DND-41 (cell line): ENCODE measurements at regions not wholly inside any gene's neighbourhood (a gene's known extent, or its start where the extent isn't known, plus 50 kb on each side); places are given as distances from the start of the nearest gene placed in this dataset.

Experiments used
- ATAC-seq: fragments of 200-7000 bp; cut with Tn5 transposase; 3 replicates; pipeline ENCODE4 v1.9.1; 2021; ENCODE audit warnings: low read depth; ENCODE audit not compliant: insufficient read depth
- DNase-seq: peaks from one replicate; pipeline ENCODE4 v3.0.0-alpha.2; 2020
- H2AFZ ChIP-seq: 2 replicates; pipeline ENCODE4 v1.6.0; 2012; ENCODE audit warnings: low read depth, low read length
- H3K27ac ChIP-seq: 2 replicates; pipeline ENCODE4 v1.5.1; 2012; ENCODE audit warnings: low read length, inconsistent platforms
- H3K27me3 ChIP-seq: fragments of 200-600 bp; sonication (generic); 2 replicates; pipeline ENCODE4 v1.6.0; 2012; ENCODE audit warnings: low read length, mild to moderate bottlenecking, inconsistent platforms; ENCODE audit not compliant: insufficient read depth, poor library complexity
- H3K36me3 ChIP-seq: 2 replicates; pipeline ENCODE4 v1.5.1; 2012; ENCODE audit warnings: low read length, inconsistent platforms; ENCODE audit not compliant: insufficient read depth
- H3K4me1 ChIP-seq: 2 replicates; pipeline ENCODE4 v1.5.1; 2012; ENCODE audit warnings: mild to moderate bottlenecking, low read length; ENCODE audit not compliant: insufficient read depth
- H3K4me2 ChIP-seq: 2 replicates; pipeline ENCODE4 v1.6.0; 2012; ENCODE audit warnings: mild to moderate bottlenecking, moderate library complexity, low read length, inconsistent platforms; ENCODE audit not compliant: insufficient read depth
- H3K4me3 ChIP-seq, 2 experiments: fragments of 200-600 bp in 1 of 2; shearing (Covaris generic) in 1 of 2; 2 replicates each; pipeline ENCODE4 v1.5.1; 2012 to 2016; ENCODE audit warnings: inconsistent platforms in 2 of 2, low read length in 2 of 2, mild to moderate bottlenecking in 2 of 2, low read depth in 1 of 2, moderate library complexity in 1 of 2
- H3K79me2 ChIP-seq: 2 replicates; pipeline ENCODE4 v1.6.0; 2012; ENCODE audit warnings: low read length, inconsistent platforms; ENCODE audit not compliant: insufficient read depth
- H3K9ac ChIP-seq: 2 replicates; pipeline ENCODE4 v1.6.0; 2012; ENCODE audit warnings: low read depth, mild to moderate bottlenecking, inconsistent platforms, low read length, moderate library complexity
- H3K9me3 ChIP-seq: 2 replicates; pipeline ENCODE4 v1.5.1; 2012; ENCODE audit warnings: low read length, moderate library complexity, mild to moderate bottlenecking, inconsistent platforms; ENCODE audit not compliant: insufficient read depth, severe bottlenecking
- H4K20me1 ChIP-seq: 2 replicates; pipeline ENCODE4 v1.6.0; 2012; ENCODE audit warnings: low read length; ENCODE audit not compliant: insufficient read depth
- EZH2 ChIP-seq: IDR thresholded peaks from 3 replicates; pipeline ENCODE4 v1.6.1; 2012; ENCODE audit warnings: borderline replicate concordance, low read depth, mild to moderate bottlenecking, moderate library complexity, low read length, inconsistent platforms; ENCODE audit not compliant: severe bottlenecking
- TF ChIP-seq, protein P1 (sequence below): IDR thresholded peaks from 2 replicates; pipeline ENCODE4 v1.5.1; 2012; ENCODE audit warnings: borderline replicate concordance, low read length, moderate library complexity, mild to moderate bottlenecking; ENCODE audit not compliant: poor library complexity, severe bottlenecking; ENCODE audit errors: extremely low read depth

DNA sequence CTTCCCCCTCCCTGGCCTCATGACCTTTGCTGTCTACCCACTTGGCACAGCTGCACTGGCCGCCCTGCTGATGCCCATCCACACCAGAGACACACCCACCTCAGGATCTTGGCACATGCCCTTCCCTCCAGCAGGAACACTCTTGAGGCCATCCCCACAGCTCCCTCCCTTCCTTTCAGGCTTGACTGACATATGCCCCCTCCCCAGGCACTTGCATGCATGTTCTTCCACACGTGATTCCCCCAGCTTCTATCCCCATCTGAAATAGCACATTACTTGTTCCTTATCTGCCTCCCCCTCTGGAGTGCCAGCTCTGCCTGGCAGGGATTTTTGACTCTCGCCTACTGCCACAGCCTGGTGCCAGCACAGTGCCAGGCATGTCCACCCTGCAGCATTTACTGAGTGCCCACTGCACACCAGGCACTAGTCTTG, 98.5 kb upstream of the SLC25A33 start:
- no peaks in the 10 kb centered on the region for H3K36me3 ChIP-seq
- no peak overlapping the region for H3K4me2 ChIP-seq
- DNase-seq, result no peak
- H3K27me3 ChIP-seq, result no peaks in the 10 kb centered on the region
- no peaks in the 10 kb centered on the region for H3K79me2 ChIP-seq
- H4K20me1 ChIP-seq, result no peaks in the 10 kb centered on the region
- ATAC-seq, result no peak
- H2AFZ ChIP-seq, result no peak overlapping the region
- TF ChIP-seq EZH2, result no peak
- TF ChIP-seq, protein P1, sequence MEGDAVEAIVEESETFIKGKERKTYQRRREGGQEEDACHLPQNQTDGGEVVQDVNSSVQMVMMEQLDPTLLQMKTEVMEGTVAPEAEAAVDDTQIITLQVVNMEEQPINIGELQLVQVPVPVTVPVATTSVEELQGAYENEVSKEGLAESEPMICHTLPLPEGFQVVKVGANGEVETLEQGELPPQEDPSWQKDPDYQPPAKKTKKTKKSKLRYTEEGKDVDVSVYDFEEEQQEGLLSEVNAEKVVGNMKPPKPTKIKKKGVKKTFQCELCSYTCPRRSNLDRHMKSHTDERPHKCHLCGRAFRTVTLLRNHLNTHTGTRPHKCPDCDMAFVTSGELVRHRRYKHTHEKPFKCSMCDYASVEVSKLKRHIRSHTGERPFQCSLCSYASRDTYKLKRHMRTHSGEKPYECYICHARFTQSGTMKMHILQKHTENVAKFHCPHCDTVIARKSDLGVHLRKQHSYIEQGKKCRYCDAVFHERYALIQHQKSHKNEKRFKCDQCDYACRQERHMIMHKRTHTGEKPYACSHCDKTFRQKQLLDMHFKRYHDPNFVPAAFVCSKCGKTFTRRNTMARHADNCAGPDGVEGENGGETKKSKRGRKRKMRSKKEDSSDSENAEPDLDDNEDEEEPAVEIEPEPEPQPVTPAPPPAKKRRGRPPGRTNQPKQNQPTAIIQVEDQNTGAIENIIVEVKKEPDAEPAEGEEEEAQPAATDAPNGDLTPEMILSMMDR, result no peak
- no peaks in the 10 kb centered on the region for H3K9me3 ChIP-seq
- no peak overlapping the region for H3K27ac ChIP-seq
- no peak overlapping the region for H3K9ac ChIP-seq
- H3K4me3 ChIP-seq, result no peak overlapping the region
- no peaks in the 10 kb centered on the region for H3K4me1 ChIP-seq

DNA sequence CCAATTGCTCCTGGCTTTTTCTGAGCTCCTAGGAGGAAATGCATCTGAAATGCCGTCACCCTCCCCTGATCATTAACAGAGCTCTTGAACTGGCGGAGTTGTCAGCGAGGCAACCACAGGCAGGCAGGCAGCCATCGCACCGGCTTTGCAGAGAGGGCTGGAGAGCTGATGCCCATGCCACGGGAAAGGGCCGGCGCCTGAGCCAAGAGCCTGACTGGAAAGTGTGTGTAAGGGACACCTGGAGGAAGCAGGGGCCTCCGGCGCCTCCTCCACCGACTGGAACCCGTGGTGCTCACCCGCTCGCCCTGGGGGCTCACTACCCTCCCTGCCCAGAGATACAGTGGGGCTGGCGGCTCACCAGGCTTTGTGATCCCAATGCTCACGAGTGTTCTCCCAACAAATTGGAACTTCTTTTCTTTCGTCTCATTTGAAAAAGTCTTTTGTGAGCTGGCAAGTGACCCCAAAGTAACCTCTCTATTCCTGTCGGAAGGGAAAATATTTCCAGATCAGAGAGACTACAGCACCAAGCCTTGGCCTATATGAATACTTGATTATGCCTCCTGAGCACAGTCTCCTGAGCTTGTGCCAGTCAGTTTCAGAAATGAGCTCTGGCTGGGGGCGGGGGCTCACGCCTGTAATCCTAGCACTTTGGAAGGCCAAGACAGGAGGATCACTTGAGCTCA, 97.7 kb upstream of the SLC25A33 start:
- no peaks in the 10 kb centered on the region for H3K9me3 ChIP-seq
- H3K36me3 ChIP-seq, result no peaks in the 10 kb centered on the region
- H3K4me1 ChIP-seq, result no peaks in the 10 kb centered on the region
- no peak overlapping the region for H3K4me3 ChIP-seq
- no peak overlapping the region for H3K27ac ChIP-seq
- no peaks in the 10 kb centered on the region for H3K79me2 ChIP-seq
- H2AFZ ChIP-seq, result no peak overlapping the region
- no peak for ATAC-seq
- TF ChIP-seq EZH2, result no peak
- TF ChIP-seq, protein P1, result no peak
- H3K4me2 ChIP-seq, result no peak overlapping the region
- H3K9ac ChIP-seq, result no peak overlapping the region
- DNase-seq, result no peak
- no peaks in the 10 kb centered on the region for H3K27me3 ChIP-seq
- no peaks in the 10 kb centered on the region for H4K20me1 ChIP-seq

DNA sequence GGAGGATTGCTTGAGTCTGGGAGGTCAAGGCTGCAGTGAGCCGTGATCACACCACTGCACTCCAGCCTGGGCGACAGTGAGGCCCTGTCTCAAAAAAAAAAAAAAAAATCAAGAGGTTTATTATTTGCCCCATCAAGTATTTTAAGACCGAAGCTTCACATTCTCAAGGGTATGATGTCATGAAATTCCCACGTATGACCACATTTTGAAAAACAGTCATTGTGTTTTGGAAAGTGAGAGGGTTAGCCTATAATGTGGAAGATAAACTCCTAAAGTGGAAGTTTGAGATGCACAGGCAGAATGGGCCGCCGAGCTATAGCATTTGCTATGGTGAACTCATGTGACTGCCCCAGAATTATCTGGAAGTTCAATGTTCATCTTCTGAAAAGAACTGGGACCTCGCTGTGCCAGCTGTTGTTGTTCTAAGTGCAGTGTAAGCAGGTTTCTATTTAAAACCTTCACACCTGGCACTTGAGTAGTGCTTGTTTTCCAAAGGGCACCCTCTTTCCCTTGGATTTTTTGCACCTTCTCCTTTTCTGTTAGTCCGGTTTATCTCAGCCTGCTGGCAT, 96.9 kb upstream of the SLC25A33 start:
- DNase-seq (no peak), ATAC-seq (no peak)
- Histone ChIP-seq H3K9me3 (no peaks in the 10 kb centered on the region), H4K20me1 (no peaks in the 10 kb centered on the region), H3K4me2 (no peak overlapping the region), H3K79me2 (no peaks in the 10 kb centered on the region), H3K27me3 (no peaks in the 10 kb centered on the region), H3K9ac (no peak overlapping the region), H3K27ac (no peak overlapping the region), H3K36me3 (no peaks in the 10 kb centered on the region), H3K4me3 (no peak overlapping the region), H2AFZ (no peak overlapping the region), H3K4me1 (no peaks in the 10 kb centered on the region)
- TF ChIP-seq, protein P1, result no peak
- no peak for TF ChIP-seq EZH2
